ENCODE measurements at regions not wholly inside any gene's neighbourhood (a gene's known extent, or its start where the extent isn't known, plus 50 kb on each side); places are given as distances from the start of the nearest gene placed in this dataset.

DNA sequence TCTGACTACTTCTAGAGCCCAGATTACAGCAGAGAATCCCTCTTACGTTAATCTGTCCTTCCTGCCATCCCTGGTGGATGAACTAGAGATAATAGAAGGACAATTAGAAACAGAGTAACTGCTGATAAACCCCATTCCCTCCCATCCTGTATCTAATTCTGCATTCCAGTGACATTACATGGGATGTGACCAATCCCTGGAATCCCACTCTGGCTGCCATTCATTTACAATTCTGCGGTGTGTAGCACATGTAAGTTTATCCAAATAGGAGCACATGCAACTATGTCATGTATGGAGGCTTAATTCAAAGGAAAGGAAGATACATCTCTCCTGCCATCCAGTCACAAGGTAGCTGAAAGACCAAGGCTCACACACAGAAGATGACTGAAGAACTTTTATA lies 339.5 kb downstream of the GPAT3 start:
- Mint-ChIP-seq H3K4me3 (no peak overlapping the region), H3K27ac (no peak overlapping the region), H3K4me1 (no peaks in the 10 kb centered on the region), H3K9me3 (no peaks in the 10 kb centered on the region), H3K27me3 (ENCODE audit: insufficient read depth, low read depth, poor library complexity) (no peaks in the 10 kb centered on the region), H3K36me3 (ENCODE audit: low read depth) (no peaks in the 10 kb centered on the region)
- H4K20me1 ChIP-seq (replicated peaks; ENCODE audit: insufficient read depth): no peaks in the 10 kb centered on the region
- no peak overlapping the region for H3K27ac ChIP-seq (ENCODE audit: low read depth)
- no peak for TF ChIP-seq POLR2AphosphoS5 (IDR thresholded peaks at IDR 0.05; ENCODE audit: low read depth)
- no peak for TF ChIP-seq CREB1 (CRISPR knock-in tag; IDR thresholded peaks at IDR 0.05; ENCODE audit: low read depth)
- no peak for TF ChIP-seq JUNB (IDR thresholded peaks at IDR 0.05; ENCODE audit: unreplicated experiment)
- TF ChIP-seq EZH2 (IDR thresholded peaks at IDR 0.05; ENCODE audit: low read depth, unreplicated experiment): no peak
- TF ChIP-seq, protein P1, sequence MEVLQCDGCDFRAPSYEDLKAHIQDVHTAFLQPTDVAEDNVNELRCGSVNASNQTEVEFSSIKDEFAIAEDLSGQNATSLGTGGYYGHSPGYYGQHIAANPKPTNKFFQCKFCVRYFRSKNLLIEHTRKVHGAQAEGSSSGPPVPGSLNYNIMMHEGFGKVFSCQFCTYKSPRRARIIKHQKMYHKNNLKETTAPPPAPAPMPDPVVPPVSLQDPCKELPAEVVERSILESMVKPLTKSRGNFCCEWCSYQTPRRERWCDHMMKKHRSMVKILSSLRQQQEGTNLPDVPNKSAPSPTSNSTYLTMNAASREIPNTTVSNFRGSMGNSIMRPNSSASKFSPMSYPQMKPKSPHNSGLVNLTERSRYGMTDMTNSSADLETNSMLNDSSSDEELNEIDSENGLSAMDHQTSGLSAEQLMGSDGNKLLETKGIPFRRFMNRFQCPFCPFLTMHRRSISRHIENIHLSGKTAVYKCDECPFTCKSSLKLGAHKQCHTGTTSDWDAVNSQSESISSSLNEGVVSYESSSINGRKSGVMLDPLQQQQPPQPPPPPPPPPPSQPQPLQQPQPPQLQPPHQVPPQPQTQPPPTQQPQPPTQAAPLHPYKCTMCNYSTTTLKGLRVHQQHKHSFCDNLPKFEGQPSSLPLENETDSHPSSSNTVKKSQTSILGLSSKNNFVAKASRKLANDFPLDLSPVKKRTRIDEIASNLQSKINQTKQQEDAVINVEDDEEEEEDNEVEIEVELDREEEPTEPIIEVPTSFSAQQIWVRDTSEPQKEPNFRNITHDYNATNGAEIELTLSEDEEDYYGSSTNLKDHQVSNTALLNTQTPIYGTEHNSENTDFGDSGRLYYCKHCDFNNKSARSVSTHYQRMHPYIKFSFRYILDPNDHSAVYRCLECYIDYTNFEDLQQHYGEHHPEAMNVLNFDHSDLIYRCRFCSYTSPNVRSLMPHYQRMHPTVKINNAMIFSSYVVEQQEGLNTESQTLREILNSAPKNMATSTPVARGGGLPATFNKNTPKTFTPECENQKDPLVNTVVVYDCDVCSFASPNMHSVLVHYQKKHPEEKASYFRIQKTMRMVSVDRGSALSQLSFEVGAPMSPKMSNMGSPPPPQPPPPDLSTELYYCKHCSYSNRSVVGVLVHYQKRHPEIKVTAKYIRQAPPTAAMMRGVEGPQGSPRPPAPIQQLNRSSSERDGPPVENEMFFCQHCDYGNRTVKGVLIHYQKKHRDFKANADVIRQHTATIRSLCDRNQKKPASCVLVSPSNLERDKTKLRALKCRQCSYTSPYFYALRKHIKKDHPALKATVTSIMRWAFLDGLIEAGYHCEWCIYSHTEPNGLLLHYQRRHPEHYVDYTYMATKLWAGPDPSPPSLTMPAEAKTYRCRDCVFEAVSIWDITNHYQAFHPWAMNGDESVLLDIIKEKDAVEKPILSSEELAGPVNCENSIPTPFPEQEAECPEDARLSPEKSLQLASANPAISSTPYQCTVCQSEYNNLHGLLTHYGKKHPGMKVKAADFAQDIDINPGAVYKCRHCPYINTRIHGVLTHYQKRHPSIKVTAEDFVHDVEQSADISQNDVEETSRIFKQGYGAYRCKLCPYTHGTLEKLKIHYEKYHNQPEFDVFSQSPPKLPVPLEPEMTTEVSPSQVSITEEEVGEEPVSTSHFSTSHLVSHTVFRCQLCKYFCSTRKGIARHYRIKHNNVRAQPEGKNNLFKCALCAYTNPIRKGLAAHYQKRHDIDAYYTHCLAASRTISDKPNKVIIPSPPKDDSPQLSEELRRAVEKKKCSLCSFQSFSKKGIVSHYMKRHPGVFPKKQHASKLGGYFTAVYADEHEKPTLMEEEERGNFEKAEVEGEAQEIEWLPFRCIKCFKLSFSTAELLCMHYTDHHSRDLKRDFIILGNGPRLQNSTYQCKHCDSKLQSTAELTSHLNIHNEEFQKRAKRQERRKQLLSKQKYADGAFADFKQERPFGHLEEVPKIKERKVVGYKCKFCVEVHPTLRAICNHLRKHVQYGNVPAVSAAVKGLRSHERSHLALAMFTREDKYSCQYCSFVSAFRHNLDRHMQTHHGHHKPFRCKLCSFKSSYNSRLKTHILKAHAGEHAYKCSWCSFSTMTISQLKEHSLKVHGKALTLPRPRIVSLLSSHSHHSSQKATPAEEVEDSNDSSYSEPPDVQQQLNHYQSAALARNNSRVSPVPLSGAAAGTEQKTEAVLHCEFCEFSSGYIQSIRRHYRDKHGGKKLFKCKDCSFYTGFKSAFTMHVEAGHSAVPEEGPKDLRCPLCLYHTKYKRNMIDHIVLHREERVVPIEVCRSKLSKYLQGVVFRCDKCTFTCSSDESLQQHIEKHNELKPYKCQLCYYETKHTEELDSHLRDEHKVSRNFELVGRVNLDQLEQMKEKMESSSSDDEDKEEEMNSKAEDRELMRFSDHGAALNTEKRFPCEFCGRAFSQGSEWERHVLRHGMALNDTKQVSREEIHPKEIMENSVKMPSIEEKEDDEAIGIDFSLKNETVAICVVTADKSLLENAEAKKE (CRISPR knock-in tag; IDR thresholded peaks at IDR 0.05): no peak
- no peak for TF ChIP-seq CTCF (conservative IDR thresholded peaks at IDR 0.05; ENCODE audit: low read depth in 2 of 2)
- TF ChIP-seq EZH2phosphoT487 (IDR thresholded peaks at IDR 0.05; ENCODE audit: unreplicated experiment): no peak
- TF ChIP-seq ZNF331 (CRISPR knock-in tag; IDR thresholded peaks at IDR 0.05; ENCODE audit: low read depth): no peak
- TF ChIP-seq STAT1 (IDR thresholded peaks at IDR 0.05; ENCODE audit: unreplicated experiment): no peak
- no peak for TF ChIP-seq ZNF114 (CRISPR knock-in tag; IDR thresholded peaks at IDR 0.05)
- TF ChIP-seq NANOG (IDR thresholded peaks at IDR 0.05; ENCODE audit: borderline replicate concordance): no peak
- TF ChIP-seq, protein P2, sequence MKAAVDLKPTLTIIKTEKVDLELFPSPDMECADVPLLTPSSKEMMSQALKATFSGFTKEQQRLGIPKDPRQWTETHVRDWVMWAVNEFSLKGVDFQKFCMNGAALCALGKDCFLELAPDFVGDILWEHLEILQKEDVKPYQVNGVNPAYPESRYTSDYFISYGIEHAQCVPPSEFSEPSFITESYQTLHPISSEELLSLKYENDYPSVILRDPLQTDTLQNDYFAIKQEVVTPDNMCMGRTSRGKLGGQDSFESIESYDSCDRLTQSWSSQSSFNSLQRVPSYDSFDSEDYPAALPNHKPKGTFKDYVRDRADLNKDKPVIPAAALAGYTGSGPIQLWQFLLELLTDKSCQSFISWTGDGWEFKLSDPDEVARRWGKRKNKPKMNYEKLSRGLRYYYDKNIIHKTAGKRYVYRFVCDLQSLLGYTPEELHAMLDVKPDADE (IDR thresholded peaks at IDR 0.05): no peak
- TF ChIP-seq REST (IDR thresholded peaks at IDR 0.05; ENCODE audit: unreplicated experiment): no peak
- ATAC-seq (no peak), DNase-seq (ENCODE audit: low spot score) (no peak)
- no peaks in the 10 kb centered on the region for H3K36me3 ChIP-seq (ENCODE audit: insufficient read depth)
- no peaks in the 10 kb centered on the region for H3K27me3 ChIP-seq (ENCODE audit: insufficient read depth)
- H3F3A ChIP-seq (replicated peaks; ENCODE audit: low read depth): no peaks in the 10 kb centered on the region
- no peak overlapping the region for H3K4me3 ChIP-seq
- H2AFZ ChIP-seq: no peak overlapping the region
- H3K4me2 ChIP-seq: no peak overlapping the region
- no peaks in the 10 kb centered on the region for H3K4me1 ChIP-seq (ENCODE audit: insufficient read depth)
- peaks cover 7% of the 10 kb centered on the region; the same call in 1 of the 2 replicates for H3K9me2 ChIP-seq (ENCODE audit: insufficient read depth)
- H3K79me2 ChIP-seq (replicated peaks; ENCODE audit: insufficient read depth): no peaks in the 10 kb centered on the region

Data from GM23338 (cell line).